ENCODE measurements at regions not wholly inside any gene's neighbourhood (a gene's known extent, or its start where the extent isn't known, plus 50 kb on each side); places are given as distances from the start of the nearest gene placed in this dataset.
"Not testable (repeated sequence)": the region's sequence is repeated elsewhere in the genome, so short reads cannot be mapped to it uniquely, and the experiment has no call there.

- H3K4me1 ChIP-seq (ENCODE audit: control insufficient read depth in 1 of 2, insufficient read depth in 2 of 2, low read length in 2 of 2): no peaks in the 10 kb centered on the region
- no peak overlapping the region for H3K4me3 ChIP-seq (ENCODE audit: low read depth in 1 of 2, low read length in 2 of 2)
- no peak overlapping the region for H3K27ac ChIP-seq (ENCODE audit: low read length)
- no peaks in the 10 kb centered on the region for H3K27me3 ChIP-seq (ENCODE audit: low read depth, low read length)
- no peaks in the 10 kb centered on the region for H3K36me3 ChIP-seq (ENCODE audit: control insufficient read depth in 1 of 2, insufficient read depth in 2 of 2, low read length in 2 of 2)
- H3K9me3 ChIP-seq (ENCODE audit: control insufficient read depth in 1 of 2, low read length in 2 of 2): no peaks in the 10 kb centered on the region
Measured at GRCh38 chr16:17930280-17930679, 406.3 kb downstream of the NPIPA8 start.

GRCh38 chr16:17926866-17927399 lies 409.6 kb downstream of the NPIPA8 start:
- no peaks in the 10 kb centered on the region for H3K36me3 ChIP-seq (ENCODE audit: control insufficient read depth in 1 of 2, insufficient read depth in 2 of 2, low read length in 2 of 2)
- peaks cover 0 to 6% of the 10 kb centered on the region in 2 donors for H3K9me3 ChIP-seq (ENCODE audit: control insufficient read depth in 1 of 2, low read length in 2 of 2)
- H3K4me1 ChIP-seq (ENCODE audit: control insufficient read depth in 1 of 2, insufficient read depth in 2 of 2, low read length in 2 of 2): no peaks in the 10 kb centered on the region
- H3K27ac ChIP-seq (ENCODE audit: low read length): no peak overlapping the region
- H3K4me3 ChIP-seq (ENCODE audit: low read depth in 1 of 2, low read length in 2 of 2): no peak overlapping the region
- no peaks in the 10 kb centered on the region for H3K27me3 ChIP-seq (ENCODE audit: low read depth, low read length)

- Histone ChIP-seq H3K36me3 (ENCODE audit: control insufficient read depth in 1 of 2, insufficient read depth in 2 of 2, low read length in 2 of 2) (no peaks in the 10 kb centered on the region), H3K4me1 (ENCODE audit: control insufficient read depth in 1 of 2, insufficient read depth in 2 of 2, low read length in 2 of 2) (no peaks in the 10 kb centered on the region), H3K9me3 (ENCODE audit: control insufficient read depth in 1 of 2, low read length in 2 of 2) (peaks cover 0 to 7% of the 10 kb centered on the region in 2 donors), H3K27ac (ENCODE audit: low read length) (no peak overlapping the region), H3K4me3 (ENCODE audit: low read depth in 1 of 2, low read length in 2 of 2) (no peak overlapping the region), H3K27me3 (ENCODE audit: low read depth, low read length) (no peaks in the 10 kb centered on the region)
Measured at GRCh38 chr16:17926461-17926860, 410.1 kb downstream of the NPIPA8 start.

DNA sequence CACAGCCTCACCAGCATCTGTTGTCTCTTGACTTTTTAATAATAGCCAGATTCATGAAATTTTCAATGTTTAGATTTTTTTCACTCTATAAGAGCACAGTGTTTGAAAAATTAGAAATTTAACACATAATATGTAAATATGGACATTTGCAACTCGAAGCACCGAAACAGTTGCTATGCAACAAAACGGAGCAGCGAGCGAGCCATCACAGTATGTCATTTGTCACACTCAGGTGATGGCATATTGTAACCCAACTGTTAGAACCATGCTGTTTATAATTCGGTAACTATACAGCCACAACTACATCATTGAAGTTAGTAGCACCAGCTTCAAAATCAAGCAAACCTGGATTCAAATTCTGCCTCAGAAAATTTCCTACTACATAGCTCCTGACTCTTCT lies 410.8 kb downstream of the NPIPA8 start:
- peaks cover 0 to 9% of the 10 kb centered on the region in 2 donors for H3K9me3 ChIP-seq (ENCODE audit: control insufficient read depth in 1 of 2, low read length in 2 of 2)
- no peak overlapping the region for H3K27ac ChIP-seq (ENCODE audit: low read length)
- no peaks in the 10 kb centered on the region for H3K4me1 ChIP-seq (ENCODE audit: control insufficient read depth in 1 of 2, insufficient read depth in 2 of 2, low read length in 2 of 2)
- H3K27me3 ChIP-seq (ENCODE audit: low read depth, low read length): no peaks in the 10 kb centered on the region
- no peaks in the 10 kb centered on the region for H3K36me3 ChIP-seq (ENCODE audit: control insufficient read depth in 1 of 2, insufficient read depth in 2 of 2, low read length in 2 of 2)
- H3K4me3 ChIP-seq (ENCODE audit: low read depth in 1 of 2, low read length in 2 of 2): no peak overlapping the region

DNA sequence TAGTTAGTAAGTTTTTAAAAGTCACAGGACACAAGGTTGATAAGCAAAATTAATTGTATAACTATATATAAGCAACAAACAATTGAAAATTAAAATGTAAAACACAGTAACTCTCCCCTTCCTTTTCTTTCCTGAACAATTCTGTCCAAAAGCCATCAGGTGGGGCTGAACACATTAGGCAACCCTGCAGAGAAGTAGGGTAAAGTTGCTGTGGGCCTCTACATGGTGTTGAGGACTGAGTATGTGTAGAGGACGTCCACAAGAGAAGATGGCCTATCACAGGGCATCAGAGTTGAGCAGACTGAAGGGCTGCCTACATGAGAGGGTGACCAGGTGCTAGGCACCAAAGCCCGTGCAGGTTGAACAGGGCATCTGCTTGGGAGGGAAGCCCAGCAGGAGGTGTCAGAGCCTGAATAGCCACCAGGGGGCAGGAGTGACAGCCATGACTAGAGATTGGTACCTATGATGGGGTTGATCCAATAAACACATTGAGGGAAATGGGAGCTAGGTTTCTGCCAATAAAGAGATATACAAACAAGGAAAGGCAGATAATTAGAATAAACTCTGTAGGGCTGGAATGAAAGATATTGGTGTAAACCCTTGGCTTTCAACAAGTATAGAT lies 415.1 kb downstream of the NPIPA8 start:
- Histone ChIP-seq H3K27ac (ENCODE audit: low read length) (no peak overlapping the region), H3K9me3 (ENCODE audit: control insufficient read depth in 1 of 2, low read length in 2 of 2) (peaks cover 0 to 17% of the 10 kb centered on the region in 2 donors)

GRCh38 chr16:17917316-17918019 lies 419.1 kb downstream of the NPIPA8 start:
- no peak overlapping the region for H3K27ac ChIP-seq (ENCODE audit: low read length)
- no peaks in the 10 kb centered on the region for H3K36me3 ChIP-seq (ENCODE audit: control insufficient read depth in 1 of 2, insufficient read depth in 2 of 2, low read length in 2 of 2)
- no peaks in the 10 kb centered on the region for H3K4me1 ChIP-seq (ENCODE audit: control insufficient read depth in 1 of 2, insufficient read depth in 2 of 2, low read length in 2 of 2)
- no peak overlapping the region for H3K4me3 ChIP-seq (ENCODE audit: low read depth in 1 of 2, low read length in 2 of 2)
- H3K27me3 ChIP-seq (ENCODE audit: low read depth, low read length): no peaks in the 10 kb centered on the region
- peaks cover 0 to 20% of the 10 kb centered on the region in 2 donors for H3K9me3 ChIP-seq (ENCODE audit: control insufficient read depth in 1 of 2, low read length in 2 of 2)

More for the DNA sequence above, 415.1 kb downstream of the NPIPA8 start:
- Histone ChIP-seq H3K4me1 (ENCODE audit: control insufficient read depth in 1 of 2, insufficient read depth in 2 of 2, low read length in 2 of 2) (no peaks in the 10 kb centered on the region), H3K27me3 (ENCODE audit: low read depth, low read length) (no peaks in the 10 kb centered on the region), H3K4me3 (ENCODE audit: low read depth in 1 of 2, low read length in 2 of 2) (no peak overlapping the region), H3K36me3 (ENCODE audit: control insufficient read depth in 1 of 2, insufficient read depth in 2 of 2, low read length in 2 of 2) (no peaks in the 10 kb centered on the region)

GRCh38 chr16:17915791-17916190 lies 420.7 kb downstream of the NPIPA8 start:
- Histone ChIP-seq H3K27me3 (ENCODE audit: low read depth, low read length) (no peaks in the 10 kb centered on the region), H3K36me3 (ENCODE audit: control insufficient read depth in 1 of 2, insufficient read depth in 2 of 2, low read length in 2 of 2) (no peaks in the 10 kb centered on the region), H3K27ac (ENCODE audit: low read length) (no peak overlapping the region), H3K4me3 (ENCODE audit: low read depth in 1 of 2, low read length in 2 of 2) (no peak overlapping the region), H3K9me3 (ENCODE audit: control insufficient read depth in 1 of 2, low read length in 2 of 2) (peaks cover 0 to 16% of the 10 kb centered on the region in 2 donors), H3K4me1 (ENCODE audit: control insufficient read depth in 1 of 2, insufficient read depth in 2 of 2, low read length in 2 of 2) (no peaks in the 10 kb centered on the region)

- Histone ChIP-seq H3K27me3 (ENCODE audit: low read depth, low read length) (no peaks in the 10 kb centered on the region), H3K9me3 (ENCODE audit: control insufficient read depth in 1 of 2, low read length in 2 of 2) (peaks cover 0 to 14% of the 10 kb centered on the region in 2 donors), H3K27ac (ENCODE audit: low read length) (no peak overlapping the region), H3K4me3 (ENCODE audit: low read depth in 1 of 2, low read length in 2 of 2) (no peak overlapping the region), H3K36me3 (ENCODE audit: control insufficient read depth in 1 of 2, insufficient read depth in 2 of 2, low read length in 2 of 2) (no peaks in the 10 kb centered on the region), H3K4me1 (ENCODE audit: control insufficient read depth in 1 of 2, insufficient read depth in 2 of 2, low read length in 2 of 2) (no peaks in the 10 kb centered on the region)
Measured at GRCh38 chr16:17914168-17914567, 422.4 kb downstream of the NPIPA8 start.

GRCh38 chr16:17911578-17911977 lies 425.0 kb downstream of the NPIPA8 start:
- not testable (repeated sequence) for H3K27me3 ChIP-seq (ENCODE audit: low read depth, low read length); H3K4me1 ChIP-seq (ENCODE audit: control insufficient read depth in 1 of 2, insufficient read depth in 2 of 2, low read length in 2 of 2); H3K9me3 ChIP-seq (ENCODE audit: control insufficient read depth in 1 of 2, low read length in 2 of 2); H3K4me3 ChIP-seq (ENCODE audit: low read depth in 1 of 2, low read length in 2 of 2); H3K27ac ChIP-seq (ENCODE audit: low read length); H3K36me3 ChIP-seq (ENCODE audit: control insufficient read depth in 1 of 2, insufficient read depth in 2 of 2, low read length in 2 of 2)

- H3K4me1 ChIP-seq (ENCODE audit: control insufficient read depth in 1 of 2, insufficient read depth in 2 of 2, low read length in 2 of 2); H3K4me3 ChIP-seq (ENCODE audit: low read depth in 1 of 2, low read length in 2 of 2); H3K27ac ChIP-seq (ENCODE audit: low read length); H3K9me3 ChIP-seq (ENCODE audit: control insufficient read depth in 1 of 2, low read length in 2 of 2); H3K27me3 ChIP-seq (ENCODE audit: low read depth, low read length); H3K36me3 ChIP-seq (ENCODE audit: control insufficient read depth in 1 of 2, insufficient read depth in 2 of 2, low read length in 2 of 2): not testable (repeated sequence)
Measured at GRCh38 chr16:17906626-17907025, 429.9 kb downstream of the NPIPA8 start.

- H3K36me3 ChIP-seq (ENCODE audit: control insufficient read depth in 1 of 2, insufficient read depth in 2 of 2, low read length in 2 of 2): no peaks in the 10 kb centered on the region
- H3K4me1 ChIP-seq (ENCODE audit: control insufficient read depth in 1 of 2, insufficient read depth in 2 of 2, low read length in 2 of 2): no peaks in the 10 kb centered on the region
- H3K27ac ChIP-seq (ENCODE audit: low read length): no peak overlapping the region
- no peak overlapping the region for H3K4me3 ChIP-seq (ENCODE audit: low read depth in 1 of 2, low read length in 2 of 2)
- H3K9me3 ChIP-seq (ENCODE audit: control insufficient read depth in 1 of 2, low read length in 2 of 2): peaks cover 0 to 6% of the 10 kb centered on the region in 2 donors
- no peaks in the 10 kb centered on the region for H3K27me3 ChIP-seq (ENCODE audit: low read depth, low read length)
Measured at GRCh38 chr16:17901309-17901708, 430.5 kb upstream of the XYLT1 start.
